DMS53 (cell line): ENCODE measurements at regions not wholly inside any gene's neighbourhood (a gene's known extent, or its start where the extent isn't known, plus 50 kb on each side); places are given as distances from the start of the nearest gene placed in this dataset.

Experiments
- DNase-seq: peaks from one replicate; lab custom pipeline; 2025; lab: John Stamatoyannopoulos, UW

DNA sequence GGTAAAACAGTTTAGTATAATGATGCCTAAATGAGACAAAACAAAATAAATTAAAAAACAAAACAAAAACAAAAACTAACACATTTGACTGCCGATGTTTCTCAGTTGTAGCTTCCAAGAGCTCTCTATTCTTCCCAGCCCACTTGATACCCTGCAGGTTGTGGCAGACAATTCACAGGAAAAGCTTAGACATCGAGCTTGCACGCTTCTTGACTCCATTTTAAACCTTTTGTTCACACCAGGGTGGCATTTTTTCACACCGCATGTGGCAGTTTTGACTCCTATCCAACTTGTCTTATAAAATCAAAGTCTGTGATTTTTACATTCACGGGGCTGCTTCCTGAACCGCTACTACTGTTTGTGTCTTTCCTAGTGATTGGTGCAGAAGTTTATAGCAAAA lies 575.9 kb downstream of the USP25 start:
- DNase-seq, result no peak

GRCh38 chr21:16307256-16307655 lies 577.5 kb downstream of the USP25 start:
- no peak for DNase-seq

DNA sequence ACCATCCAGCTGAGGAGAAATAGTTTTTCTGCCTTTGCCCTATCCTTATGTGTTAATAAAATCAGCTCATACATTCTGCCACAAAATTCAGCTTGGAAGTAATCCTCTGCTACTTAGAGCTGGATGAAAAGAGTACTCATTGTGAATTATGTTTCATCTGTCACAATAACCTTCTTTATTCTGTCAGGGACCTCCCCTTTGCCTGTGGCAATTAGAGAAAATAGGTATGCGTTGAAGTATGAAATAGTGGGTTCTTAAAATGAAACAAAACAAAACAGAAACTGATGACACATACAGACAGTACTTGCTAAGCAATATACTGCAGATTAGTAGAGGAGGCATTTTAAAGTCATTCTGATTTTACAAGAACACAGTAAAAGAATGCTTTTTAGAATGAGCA lies 578.5 kb downstream of the USP25 start:
- no peak for DNase-seq

DNA sequence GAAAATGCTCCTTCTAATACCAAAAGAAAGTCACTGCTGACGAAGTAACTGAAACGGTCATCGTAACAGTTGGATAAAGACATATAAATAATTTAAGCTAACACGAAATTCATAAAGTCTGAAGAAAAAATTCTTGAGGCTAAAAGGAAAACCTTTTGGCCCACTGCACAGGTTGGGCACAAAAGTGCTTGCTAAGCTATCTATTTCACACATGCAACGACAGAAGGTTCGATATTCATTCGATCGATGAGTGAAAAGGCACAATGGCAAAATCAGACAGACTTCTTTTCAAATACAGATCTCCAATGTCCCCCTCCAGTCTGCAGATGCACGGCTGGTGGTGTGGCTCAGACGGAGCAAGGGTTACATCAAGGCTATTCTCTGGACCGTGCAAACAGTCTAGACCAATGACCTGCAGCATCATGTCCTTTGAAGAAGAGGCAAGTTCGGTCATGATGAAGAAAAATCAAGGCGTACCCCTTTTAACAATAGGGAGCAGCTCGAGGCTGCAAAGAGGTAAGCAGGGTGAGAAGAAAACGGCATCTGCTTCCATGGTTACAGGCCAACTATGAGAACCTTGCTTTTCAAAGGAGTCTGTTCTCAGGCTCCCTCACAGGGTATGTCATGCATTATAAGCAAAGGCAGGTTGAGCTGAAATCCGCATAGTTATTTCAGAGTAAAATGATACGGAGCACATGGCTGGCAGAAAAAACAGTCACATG lies 579.6 kb downstream of the USP25 start:
- no peak for DNase-seq

GRCh38 chr21:16310176-16310575 lies 580.4 kb downstream of the USP25 start:
- no peak for DNase-seq

DNA sequence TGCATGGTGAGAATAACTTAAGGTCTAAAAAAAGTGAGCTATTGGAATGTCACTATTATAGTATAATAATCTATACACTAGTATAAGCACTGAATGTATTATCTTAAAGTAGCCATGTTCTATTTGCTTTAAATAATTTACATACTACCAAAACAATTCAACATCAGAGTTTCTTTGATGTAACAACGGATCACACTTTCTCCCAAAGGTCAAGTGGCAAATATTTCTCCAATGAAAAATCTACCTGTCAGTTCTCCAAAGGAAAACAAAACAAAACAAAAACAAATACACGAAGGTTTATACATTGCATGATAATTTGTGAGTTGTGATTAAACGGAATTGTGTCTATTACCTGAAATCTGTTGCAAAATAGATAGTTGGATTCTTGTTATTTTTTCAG lies 581.4 kb downstream of the USP25 start:
- no peak for DNase-seq

DNA sequence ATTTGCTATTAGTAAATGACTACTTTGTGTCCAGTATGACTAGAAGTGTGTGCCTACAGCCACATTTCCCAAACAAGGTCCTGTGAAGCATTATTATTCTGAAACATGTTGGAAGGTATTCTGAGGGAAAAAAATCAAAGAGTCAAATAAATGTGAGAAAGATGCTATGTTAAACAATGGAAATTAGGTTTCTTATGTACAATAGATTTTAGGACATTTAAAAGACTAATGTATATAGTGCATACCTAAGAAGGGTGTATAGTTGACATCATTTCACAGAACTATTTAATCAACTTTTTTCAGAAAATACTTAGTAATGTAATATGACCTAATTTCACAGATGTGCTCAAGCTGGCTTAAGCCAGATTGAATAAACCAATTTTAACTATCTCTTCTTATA lies 582.5 kb downstream of the USP25 start:
- no peak for DNase-seq

- DNase-seq, result no peak
These were observed 585.4 kb downstream of the USP25 start for GRCh38 chr21:16315223-16315622.

GRCh38 chr21:16318651-16319300 lies 589.0 kb downstream of the USP25 start:
- no peak for DNase-seq

GRCh38 chr21:16320110-16320509 lies 590.3 kb downstream of the USP25 start:
- DNase-seq, result no peak

DNA sequence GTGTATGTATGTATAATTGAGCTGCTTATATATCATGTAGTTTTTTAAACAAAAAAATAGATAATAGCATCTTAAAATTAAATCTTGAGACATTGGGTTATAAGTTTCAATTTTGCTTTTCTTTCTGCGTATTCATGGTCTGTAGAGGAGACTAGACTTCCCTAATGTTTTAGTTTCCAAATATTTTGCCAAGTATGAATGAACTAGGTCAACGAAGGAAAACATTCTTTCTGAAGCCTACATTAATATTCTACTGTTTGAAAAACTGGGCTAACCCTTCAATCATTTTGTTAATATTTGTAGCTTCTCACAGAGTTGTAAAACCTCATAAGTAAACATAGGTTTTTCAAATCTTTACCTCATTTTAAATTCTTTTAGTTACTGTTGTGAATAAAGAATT lies 592.7 kb downstream of the USP25 start:
- DNase-seq, result no peak

DNA sequence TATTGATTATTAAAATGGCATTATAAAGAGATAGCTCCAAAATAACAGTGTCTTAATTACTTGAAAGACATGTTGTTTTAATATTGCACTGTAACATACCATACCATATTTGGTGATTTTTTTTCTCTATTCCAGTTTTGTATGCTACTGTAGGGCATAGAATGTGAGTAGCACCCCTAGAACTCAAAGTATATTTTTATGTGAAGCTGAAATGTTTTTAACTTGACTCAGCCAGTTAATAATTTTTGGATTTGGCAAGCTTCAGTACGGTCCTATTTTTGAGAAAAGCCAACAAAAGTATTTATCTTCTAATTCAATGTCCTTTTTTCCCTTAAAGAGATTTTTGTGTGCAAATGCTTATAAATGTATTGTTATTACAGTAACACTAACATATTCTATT lies 593.8 kb downstream of the USP25 start:
- DNase-seq, result no peak

DNA sequence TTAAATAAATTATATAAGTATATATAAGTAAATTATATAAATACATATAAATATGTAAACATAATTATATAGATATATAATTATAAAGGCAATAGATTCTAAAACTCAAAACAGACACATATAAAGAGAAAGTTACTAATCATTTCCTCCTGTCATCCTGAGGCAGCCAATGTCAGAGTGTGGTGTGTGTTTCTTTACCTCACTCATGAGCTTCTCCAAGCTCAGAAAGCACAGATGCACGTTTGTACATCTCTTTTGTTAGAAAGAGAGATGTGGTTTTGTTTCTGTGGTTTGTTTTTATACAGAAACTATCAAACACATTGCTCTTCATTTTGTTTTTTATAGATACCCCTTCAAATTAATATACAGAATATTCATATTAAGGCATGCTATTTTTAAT lies 594.8 kb downstream of the USP25 start:
- no peak for DNase-seq

GRCh38 chr21:16330082-16330907 lies 600.5 kb downstream of the USP25 start:
- DNase-seq, result peak; percentile 84

DNA sequence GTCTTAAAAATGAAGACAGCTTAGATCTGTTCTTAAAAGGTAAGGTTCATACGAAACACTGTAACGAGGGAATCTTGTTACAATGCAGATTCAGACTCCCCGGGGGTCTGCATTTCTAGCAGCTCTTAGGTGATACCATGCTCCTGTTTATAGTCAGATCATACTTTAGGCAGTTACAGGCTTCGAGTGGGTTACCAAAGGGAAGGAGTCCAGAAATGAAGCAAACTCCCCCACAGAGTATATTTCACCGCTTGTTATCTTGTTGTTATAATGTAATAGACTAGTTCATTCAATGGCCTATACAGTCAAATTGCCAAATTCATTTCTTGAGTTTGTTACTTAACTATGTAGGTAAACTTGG lies 601.1 kb downstream of the USP25 start:
- no peak for DNase-seq

GRCh38 chr21:16337266-16337665 lies 607.5 kb downstream of the USP25 start:
- DNase-seq, result no peak

GRCh38 chr21:16342932-16343331 lies 613.1 kb downstream of the USP25 start:
- no peak for DNase-seq

DNA sequence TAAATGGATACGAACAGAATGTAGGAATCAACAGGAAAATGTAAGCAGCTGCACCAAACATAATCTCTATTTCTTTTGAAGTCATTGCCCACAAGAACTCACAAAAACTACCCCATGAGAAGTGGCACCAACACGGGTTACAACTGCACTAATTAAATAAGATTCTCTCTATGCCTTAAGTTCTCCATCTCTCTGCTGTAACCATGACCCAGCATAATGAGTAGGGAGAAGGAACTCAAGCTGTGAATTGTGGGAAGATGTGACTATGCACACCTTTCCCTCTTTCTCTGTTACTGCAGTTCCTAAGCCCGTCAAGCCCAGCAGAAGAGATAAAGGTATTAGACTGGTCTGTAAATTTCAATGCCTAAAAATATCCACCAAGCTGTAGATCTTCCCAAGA lies 614.0 kb downstream of the USP25 start:
- DNase-seq, result no peak

DNA sequence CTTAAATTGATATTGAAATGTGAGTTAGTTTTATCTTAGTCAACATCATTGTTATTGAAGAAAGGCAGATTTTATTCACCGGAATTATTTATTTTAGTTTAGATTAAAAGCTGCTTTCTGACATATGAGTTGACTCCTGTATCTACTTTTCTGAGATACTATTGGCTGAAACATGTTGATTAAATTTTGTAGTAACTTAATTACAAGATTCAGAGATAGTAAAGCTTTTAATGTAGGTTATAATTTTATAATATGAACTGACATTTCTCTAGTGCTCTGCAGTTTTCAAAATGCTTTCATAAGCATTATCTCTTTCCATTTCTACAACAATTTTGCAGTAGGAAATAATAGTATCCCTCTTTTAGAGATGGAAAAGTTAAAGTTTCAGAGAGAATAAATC lies 616.0 kb downstream of the USP25 start:
- DNase-seq, result no peak

- no peak for DNase-seq
These were observed 617.4 kb downstream of the USP25 start for GRCh38 chr21:16347223-16347622.

GRCh38 chr21:16353764-16354163 lies 624.0 kb downstream of the USP25 start:
- DNase-seq, result no peak

DNA sequence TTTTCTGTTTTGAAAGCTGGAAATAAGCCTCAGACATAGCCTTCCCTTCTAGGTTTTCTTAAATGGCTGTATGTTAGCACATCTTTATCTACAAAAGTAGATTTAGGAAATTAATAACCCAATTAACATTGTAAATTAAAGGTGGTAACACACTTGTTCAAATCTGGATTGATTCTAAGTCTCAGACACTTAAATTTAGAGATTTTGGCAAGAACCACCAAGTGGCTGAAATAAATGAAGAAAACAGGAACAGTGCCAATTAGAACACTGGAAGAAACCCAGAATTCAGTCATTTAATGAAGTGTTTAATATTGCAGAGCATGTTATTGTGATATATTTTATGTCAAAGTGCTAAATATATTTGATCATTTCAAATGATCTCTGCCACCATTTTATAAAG lies 628.2 kb downstream of the USP25 start:
- no peak for DNase-seq

- no peak for DNase-seq
These were observed 629.0 kb downstream of the USP25 start for GRCh38 chr21:16358784-16359183.
